Glomerular endothelial cell (primary cell): ENCODE measurements at regions not wholly inside any gene's neighbourhood (a gene's known extent, or its start where the extent isn't known, plus 50 kb on each side); places are given as distances from the start of the nearest gene placed in this dataset.
"Not testable (repeated sequence)": the region's sequence is repeated elsewhere in the genome, so short reads cannot be mapped to it uniquely, and the experiment has no call there.

Experiments
- DNase-seq: peaks from one replicate; pipeline ENCODE4 v3.0.0-alpha.2; 2011; ENCODE audit warnings: low read depth, low spot score; ENCODE audit errors: extremely low read depth

DNA sequence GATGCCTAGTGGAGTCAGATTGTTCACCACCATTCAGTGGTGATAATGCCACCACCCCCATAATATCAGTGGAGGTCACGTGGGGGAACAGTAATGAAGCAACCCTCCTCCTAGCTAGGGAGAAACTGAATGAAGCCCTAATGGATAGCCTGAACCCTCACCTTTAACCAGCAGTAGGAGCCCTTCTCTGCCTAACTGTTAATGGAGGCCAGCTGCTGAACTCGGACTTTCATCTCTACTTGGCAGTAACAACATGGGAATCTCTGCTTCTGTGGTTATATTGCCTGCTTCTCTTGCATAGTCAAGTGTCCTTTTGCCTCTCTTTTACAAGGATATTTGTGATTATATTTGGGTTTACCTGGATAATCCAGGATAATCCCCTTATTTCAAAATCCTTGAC, 1097.9 kb downstream of the REEP3 start:
- DNase-seq = no peak

DNA sequence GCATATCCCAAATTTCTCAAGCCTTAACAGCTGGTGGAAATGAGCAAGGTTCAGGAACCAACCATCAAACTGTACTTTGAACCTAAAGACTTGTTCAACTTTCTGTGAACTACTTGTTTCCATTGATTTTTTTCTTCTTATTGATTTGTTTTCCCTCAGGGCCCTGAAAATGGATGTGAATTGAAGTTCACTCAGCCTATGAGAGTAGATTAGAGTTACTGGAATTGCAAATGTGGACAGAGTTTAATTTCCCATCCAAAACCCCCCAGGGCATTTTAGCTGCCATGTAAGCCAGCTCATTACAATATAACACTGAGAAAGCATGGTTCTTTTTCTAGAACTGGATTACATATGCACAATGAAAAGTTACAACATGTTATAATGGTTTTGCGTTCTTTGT, 1105.7 kb downstream of the REEP3 start:
- no peak for DNase-seq

DNA sequence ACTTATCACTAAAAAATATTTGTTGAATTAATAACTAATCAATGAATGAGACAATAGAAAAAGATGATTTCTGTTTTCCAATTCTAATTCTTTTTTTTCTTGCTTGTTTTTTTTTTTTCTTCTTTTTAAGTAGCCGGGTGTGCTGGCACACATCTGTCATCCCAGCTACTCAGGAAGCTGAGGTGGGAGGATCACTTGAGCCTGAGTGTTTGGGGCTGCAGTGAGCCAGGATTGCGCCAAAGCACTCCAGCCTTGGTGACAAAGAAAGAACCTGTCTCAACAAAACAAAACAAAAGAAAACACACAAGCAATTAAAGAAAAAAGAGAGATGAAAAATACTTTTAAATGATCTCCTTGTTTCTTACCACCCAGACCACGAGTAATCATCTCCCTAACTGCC, 1109.3 kb downstream of the REEP3 start:
- no peak for DNase-seq

DNA sequence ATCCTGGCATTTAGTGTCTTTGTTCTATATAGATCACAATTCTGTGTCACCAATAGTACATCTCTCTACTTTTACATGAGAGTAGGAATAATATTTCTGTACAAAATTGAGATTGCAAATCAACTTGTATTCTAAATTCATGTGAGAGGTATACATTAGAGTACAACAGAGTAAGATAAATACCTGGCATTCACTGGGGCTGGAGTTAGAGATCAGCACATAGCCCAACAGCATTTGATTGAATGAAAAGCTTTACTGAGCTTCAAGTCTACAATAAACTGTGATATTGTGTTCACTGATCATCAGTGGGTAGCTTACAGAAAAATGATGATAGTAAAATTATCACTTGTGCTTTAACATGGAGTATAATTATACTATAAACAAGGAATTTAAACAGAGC, 1114.7 kb downstream of the REEP3 start:
- DNase-seq = no peak

DNA sequence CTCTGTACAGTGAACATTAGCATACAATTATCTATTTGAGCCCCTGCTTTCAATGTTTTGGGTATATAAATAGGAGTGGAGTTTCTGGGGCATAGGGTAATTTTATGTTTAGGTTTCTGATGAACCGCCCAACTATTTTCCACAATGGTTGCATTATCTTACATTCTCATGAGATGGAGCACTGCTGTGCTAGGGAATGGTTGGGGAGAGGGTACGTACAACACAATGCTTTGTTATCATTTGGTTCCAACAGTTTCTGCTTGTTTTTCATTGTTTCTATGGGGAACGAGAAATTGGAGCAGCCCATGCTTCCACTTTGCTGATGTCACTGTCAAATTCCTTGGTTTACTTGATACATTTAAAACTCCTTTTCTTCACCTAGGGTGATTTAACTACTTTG, 1115.3 kb downstream of the REEP3 start:
- no peak for DNase-seq

DNA sequence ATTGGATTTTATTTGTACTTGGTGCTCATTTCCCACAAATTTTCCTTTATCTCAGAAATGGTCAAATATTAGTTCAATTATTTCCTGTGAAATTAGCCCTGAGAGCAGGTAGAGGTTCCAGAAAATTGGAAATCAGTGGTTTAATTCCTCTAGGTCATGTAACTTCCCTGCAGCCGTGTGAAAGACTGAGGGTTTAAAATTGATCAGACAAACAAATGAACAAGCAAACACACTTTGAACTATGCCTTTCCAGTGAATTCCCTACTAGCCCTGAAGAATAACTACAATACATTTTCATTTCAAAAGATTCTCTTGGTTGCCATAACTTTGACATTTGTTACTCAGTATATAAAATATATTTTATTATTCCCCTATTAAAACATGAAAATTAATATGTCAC, 1116.7 kb downstream of the REEP3 start:
- no peak for DNase-seq

DNA sequence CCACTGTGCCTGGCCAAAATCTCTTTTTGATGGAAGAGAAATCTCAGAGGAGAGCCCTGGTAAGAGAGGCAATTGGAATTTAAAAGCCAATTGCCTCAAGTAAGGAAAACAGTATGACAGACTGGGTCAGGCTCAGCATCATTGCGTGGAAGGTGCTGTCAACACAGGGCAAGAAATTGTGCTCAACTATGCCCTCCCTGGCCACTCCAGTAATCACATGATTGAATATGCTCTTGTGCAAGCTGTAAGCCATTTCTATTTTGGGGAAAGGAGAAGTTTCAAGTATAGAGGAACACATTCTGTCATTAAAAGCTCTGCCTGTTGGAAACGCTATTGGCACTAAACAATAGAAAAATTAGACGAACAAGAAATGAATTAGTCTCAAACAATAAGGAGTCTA, 1127.7 kb downstream of the REEP3 start:
- no peak for DNase-seq

DNA sequence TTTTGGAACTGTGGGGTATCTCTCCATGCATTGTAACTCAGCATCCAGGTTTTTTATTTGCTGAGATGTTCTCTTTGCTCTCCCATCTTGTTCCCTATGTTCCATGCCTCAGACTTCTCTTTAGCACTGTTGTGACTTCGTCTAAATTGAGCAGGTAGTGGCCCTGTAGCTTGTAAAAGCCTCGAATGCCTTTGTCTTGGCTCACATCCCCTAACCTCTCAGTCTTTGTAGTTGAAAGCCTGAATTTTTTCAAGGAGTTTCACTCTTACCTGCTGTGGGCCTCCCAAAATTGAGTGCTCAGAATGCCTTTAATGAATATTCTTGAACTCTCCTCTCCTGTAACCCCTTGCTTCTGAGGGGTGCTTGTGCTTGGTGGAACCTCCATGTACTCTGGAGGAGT, 1137.3 kb downstream of the REEP3 start:
- DNase-seq = no peak

DNA sequence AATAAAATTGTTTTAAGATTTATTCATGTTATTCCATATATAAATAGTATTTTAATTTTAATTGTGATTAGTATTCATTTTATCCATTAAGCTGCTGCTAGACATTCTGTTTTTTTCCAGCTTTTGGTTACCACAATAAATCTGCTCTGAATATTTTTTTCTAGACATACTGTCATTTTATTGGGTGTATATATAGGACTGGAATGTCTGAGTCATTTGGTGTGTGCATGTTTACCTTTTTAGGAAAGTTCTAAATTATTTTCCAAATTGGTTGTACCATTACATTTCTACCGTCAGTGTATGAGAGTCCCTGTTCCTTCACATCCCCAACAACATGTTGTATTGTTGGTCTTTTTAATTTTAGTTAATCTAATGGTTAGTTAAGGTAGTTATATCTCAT, 1138.1 kb downstream of the REEP3 start:
- no peak for DNase-seq

DNA sequence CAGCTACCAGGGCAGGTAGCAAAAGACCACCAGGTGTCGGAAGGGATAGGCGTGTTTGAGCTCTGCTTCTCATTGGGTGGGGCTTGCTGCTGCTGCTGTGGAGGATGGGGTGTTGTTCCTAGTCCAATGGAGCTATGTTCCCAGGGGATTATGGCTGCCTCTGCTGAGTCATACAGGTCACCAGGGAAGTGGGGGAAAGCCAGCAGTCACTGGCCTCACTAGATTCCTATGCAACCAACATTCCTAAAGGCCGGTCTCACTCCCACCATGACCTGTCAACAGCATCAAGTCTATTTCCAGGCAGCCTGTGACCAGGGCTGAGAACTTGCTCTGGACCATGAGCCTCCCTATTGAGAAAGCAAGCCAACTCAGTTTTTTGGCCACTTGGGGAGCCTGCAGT, 1160.8 kb downstream of the REEP3 start:
- DNase-seq = no peak

DNA sequence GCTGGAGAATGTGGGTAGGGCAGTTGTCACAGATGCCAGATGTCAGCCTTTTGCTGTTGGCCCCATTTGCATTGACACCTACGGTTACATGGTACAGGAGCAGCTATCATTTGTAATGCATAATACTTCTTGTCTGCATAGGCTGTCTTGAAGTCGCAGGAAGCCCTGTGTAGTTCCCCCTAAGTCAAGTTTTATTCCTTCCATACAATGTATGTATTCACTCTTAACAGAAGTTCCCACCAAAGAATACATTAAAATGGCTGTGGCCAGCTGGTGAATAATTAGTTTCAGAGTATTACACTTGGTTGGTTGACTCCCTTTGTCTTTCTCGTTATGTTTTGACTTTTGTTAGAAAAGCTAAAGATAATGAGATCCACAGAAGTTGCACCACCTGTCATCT, 1169.0 kb downstream of the REEP3 start:
- DNase-seq = no peak

DNA sequence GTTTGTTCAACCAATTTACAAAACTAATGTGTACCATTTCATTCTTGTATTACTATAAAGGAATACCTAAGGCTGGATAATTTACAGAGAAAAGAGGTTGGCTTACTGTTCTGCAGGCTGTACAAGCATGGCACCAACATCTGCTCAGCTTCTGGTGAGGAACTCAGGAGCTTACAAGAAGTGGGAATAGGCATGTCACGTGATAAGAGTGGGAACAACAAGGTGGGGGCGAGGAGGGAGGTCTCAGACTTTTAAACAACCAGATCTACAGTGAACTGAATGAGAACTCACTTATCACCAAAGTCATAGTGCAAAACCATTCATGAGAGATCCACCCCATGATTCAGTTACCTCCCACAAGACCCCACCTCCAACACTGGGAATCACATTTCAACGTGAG, 1178.0 kb downstream of the REEP3 start:
- no peak for DNase-seq

DNA sequence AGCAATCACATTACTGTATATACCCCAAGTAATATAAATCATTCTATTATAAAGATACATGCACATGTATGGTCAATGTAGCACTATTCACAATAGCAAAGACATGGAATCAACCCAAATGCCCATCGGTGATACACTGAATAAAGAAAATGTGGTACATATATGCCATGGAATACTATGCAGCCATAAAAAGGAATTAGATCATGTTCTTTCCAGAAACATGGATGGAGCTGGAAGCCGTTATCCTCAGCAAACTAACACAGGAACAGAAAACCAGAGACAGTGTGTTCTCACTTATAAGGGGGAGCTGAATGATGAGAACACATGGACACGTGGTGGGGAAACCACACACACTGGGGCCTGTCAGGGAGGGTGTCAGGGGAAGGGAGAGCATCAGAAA, 1180.9 kb downstream of the REEP3 start:
- not testable (repeated sequence) for DNase-seq

DNA sequence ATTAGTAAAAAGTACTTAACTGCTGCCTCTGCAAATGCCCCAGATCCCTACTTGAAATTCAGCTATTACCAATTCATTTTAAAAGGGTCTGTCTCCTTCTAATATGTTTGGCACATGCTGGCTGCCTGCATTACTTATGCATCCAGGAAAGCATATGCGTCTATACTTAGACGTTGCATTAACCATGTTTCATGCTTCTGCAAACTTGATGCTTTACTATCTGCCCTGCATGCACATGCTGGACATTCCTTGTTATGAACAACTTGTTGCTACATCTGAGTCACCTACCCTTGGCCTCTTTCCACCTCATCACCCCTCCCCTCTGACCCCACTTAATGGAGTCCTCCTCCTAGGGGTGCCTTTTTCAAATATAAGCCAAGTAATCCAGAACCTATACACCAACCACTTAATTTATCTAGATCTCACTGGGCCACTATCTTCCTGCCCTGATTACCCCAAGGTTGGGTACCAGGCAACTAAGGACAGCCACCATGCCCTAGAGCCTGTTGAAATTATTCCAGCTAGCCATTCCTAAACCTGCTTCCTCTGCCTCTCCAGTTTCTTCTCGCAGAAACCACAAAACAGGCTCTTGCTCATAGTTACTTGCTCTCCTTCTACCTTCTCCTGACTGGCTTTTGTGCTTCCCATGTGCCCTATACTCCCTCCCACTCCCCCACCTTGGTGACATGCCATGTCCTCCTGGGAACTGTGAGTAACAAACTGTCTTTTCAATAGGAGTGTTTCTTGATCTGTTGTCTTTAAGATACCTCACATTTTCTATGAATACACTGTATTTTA, 1187.9 kb downstream of the REEP3 start:
- DNase-seq = no peak

DNA sequence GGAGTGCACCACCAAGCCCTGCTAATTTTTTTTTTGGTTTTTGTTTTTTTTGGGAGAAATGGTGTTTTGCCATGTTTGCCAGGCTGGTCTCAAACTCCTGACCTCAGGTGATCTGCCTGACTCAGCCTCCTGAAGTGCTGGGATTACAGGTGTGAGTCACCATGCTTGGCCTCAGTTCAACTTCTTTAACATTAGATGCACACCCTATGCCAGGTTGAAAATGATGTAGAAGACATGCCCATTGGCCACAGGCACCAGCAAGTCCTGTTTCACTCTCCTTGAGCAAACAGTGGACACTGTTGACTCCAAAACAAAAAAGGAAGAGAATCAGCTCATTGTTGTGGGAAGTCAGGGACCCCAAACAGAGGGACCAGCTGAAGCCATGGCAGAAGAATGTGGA, 1205.3 kb downstream of the REEP3 start:
- no peak for DNase-seq

DNA sequence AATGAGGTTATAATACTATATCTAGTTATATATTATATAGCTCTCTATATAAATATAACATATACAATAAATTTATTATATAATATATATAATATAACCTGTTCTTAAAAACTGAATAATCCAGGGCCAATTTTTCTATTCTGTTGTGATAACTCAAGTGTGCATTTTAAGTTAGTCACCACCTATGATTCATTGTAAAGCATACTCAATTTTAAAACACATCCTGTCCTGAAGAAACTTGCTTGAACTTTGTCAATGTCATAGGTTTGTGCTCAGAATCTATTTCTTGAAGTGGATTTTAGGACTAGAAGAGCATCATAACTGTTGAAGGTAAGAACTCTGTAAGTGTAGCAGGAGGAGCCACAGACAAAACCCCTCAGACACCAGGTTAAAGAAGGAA, 1209.8 kb downstream of the REEP3 start:
- DNase-seq = no peak

DNA sequence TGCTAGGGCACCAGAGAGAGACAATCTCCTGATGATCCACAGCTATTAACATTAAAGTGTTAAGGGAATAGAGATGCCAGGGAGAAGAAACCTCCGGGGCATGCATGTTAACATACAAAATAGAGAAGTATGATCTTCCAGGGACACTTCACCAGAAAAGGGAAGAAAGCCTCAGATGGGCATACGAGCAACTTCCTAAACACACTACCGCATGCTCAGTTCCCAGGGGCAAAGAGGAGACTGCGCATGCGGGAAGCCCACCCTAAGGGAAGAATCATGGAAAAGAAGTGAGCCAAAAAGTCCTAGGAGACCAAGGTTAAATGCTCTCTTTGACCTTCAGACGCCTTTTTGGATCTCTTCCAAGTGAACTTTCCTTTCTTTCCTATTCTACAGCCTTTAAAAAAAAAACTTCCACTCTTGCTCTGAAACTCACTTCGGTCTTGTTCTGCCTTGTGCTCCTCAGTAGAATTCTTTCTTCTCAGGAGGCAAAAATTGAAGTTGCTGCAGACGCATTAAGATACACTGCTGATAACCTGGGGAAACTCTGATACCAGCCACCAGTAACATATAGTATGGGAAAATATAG, 1211.3 kb downstream of the REEP3 start:
- no peak for DNase-seq

DNA sequence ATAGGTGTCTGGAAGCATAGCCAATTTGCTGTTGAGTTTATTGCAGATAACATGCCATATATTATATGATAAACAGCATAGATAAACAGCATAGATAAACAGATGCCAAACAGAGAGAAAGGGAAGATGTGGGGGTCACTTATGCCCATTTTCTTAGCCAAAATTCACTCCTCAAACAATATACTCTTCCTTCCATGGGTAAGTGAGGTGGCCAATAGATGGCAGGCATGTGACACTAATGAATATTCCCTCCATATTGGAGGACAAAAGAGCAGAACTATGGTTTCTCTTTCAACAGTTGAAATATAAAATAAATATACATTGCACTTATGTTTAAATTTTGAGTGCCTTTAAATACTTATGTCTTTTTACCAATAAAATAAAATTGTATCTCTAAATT, 1212.8 kb downstream of the REEP3 start:
- DNase-seq = peak; percentile 25

DNA sequence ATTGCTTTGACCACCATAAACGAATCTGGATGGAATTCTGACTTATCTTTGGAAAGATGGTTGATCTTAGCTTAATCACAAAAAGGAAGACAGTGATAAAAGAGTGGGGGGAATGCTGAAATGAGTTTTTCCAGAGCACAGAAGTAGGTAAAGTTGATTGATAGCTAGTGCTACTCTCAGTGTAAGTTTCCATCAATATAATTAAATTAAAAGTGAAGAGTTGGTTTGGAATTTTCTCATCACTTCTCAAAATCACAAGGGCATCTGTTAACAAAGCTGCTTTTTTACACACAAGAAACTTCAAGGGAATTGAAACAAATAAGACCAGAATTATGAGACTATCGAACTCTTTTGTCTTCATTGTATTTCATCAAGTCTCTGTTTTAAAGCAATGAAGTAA, 1217.3 kb downstream of the REEP3 start:
- DNase-seq = no peak

DNA sequence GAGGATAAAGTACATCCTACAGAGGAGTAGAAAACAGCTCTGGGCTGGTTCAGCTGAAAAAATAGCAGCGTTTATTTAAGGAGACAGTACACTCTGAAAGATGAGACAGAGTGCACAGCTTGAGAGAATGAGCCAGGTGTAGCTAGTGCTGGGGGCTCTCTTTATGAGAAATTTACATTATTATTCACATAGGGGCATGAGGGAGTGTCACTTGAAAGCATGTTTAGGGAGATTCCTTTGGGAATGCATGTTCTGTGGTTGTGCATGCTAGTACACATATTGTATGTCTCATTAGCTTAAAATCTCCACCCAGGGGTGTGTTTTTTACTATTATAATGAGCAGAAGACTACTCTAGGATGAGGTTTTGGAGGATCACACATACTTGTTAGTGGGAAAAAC, 1224.4 kb downstream of the REEP3 start:
- DNase-seq = no peak

DNA sequence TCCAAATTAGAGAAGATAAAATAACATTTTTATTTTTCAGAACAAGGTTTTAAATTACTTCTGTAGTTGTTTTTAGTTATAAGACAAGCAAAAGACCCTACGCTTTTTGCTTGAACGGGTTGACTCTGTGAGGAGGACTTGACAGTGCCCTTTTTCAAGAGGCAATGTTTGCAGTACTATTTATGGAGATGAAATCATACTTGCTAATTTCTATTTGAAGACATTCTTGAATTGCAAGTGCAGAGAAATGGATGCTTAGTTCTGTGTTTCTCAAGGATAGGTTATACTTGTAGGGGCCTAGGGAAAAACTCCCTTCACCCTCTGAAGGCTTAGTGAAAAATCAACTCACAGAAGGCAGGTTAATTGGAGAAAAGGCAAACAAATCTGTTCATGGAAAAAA, 1229.5 kb downstream of the REEP3 start:
- no peak for DNase-seq

DNA sequence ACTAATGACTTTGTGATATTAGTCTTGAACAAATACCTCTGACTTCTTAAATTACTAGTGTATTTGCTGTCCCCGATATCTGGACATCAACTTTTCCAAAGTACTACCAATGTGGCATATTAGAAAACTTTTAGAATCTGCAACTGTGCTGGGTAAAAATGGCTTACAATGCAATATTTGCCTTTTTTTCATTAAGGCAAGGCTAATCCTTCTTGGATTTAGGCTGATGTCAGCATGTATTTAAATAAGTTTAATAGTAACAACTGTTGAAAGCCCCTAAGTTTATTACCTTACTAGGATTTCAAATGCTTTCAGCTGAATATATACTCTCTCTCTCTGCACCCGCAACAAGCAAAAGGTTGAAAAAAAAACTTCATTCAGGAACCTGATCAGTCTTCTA, 1232.3 kb downstream of the REEP3 start:
- DNase-seq = no peak

DNA sequence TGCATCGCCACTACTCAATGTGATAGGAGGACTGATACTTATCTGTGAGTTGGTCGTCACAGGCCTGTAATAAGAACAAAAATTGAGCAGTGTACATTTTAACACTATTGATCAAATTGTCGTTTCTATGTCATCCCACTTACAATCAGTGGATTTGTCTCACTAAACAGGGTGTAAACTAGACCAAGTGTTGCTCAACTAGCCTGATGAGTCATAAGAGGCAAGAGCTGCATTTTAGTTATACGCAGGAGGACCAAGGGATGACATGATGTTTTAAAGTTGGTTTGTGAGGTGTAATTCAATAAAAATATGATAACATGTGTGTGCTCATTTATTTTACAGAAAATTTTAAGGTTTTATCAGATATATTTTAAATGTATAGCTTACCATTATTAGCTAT, 1239.2 kb downstream of the REEP3 start:
- no peak for DNase-seq
